ENCODE measurements at regions not wholly inside any gene's neighbourhood (a gene's known extent, or its start where the extent isn't known, plus 50 kb on each side); places are given as distances from the start of the nearest gene placed in this dataset.
A peak's percentile ranks its signal among the peaks of the same experiment; 100 is the strongest.
"Not testable (repeated sequence)": the region's sequence is repeated elsewhere in the genome, so short reads cannot be mapped to it uniquely, and the experiment has no call there.

DNA sequence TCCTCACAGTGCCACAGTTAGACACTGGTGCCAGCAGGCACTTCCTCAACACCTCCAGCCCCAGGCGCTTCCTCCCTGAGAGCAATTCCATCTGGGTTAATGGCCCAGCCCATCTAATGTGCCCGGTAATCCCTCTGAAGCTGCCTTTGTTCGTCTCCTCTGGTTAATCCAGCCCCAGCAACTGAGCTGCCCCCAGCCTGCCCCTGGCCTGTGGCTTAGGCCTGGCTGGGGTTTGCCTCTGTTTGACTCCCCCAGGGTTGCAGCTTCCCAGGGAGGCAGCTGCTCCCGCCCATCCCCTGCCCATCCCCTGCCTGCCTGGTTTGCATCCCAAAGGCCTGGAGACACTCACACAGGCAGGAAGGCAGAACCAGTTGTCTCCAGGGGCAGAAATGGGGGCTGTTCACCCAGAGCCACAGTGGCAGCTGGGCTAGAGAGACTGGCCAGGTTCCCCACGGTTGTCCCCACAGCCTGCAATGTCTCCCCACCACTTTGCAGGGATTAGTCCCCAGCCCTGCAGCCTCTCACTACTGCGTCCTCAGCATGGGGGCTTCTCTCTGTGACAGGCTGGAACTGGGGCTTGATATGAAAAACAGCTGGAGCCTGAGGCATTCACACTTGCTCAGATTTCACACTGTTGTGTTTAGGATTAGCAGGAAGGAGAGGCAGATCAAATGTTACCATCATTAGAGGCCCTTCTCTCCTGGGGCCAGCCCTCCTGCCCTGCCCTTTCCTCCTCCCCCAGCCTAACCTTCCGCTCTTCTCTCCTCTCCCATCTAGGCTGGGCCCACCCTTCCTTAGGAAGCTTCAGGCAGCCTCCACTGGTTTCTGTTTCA lies 120.2 kb downstream of the TLR5 start:
- DNase-seq (ENCODE audit: low spot score): peak; percentile 67

DNA sequence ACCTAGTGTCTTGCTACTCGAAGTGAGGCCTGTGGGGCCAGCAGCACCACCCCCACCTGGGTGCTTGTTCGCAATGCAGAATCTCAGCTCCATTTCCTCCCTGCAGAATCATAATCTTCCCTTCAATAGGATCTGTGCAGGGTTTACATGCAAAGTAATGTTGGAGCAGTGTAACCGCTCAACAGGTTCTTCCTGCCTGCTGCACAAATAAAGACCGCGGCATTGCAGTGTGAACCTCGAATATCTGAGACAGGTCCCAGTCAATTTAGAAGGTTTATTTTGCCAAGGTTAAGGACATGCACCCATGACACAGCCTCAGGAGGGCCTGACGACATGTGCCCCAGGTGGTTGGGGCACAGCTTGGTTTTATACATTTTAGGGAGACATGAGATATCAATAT lies 119.2 kb downstream of the TLR5 start:
- no peak for DNase-seq (ENCODE audit: low spot score)

DNA sequence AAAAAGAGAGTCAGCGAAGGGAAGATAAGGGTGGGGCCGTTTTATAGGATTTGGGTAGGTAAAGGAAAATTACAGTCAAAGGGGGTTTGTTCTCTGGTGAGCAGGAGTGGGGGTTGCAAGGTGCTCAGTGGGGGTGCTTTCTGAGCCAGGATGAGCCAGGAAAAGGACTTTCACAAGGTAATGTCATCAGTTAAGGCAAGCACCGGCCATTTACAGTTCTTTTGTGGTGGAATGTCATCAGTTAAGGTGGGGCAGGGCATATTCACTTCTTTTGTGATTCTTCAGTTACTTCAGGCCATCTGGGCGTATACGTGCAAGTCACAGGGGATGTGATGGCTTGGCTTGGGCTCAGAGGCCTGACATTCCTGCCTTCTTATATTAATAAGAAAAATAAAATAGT lies 118.6 kb downstream of the TLR5 start:
- DNase-seq (ENCODE audit: low spot score): not testable (repeated sequence)

DNA sequence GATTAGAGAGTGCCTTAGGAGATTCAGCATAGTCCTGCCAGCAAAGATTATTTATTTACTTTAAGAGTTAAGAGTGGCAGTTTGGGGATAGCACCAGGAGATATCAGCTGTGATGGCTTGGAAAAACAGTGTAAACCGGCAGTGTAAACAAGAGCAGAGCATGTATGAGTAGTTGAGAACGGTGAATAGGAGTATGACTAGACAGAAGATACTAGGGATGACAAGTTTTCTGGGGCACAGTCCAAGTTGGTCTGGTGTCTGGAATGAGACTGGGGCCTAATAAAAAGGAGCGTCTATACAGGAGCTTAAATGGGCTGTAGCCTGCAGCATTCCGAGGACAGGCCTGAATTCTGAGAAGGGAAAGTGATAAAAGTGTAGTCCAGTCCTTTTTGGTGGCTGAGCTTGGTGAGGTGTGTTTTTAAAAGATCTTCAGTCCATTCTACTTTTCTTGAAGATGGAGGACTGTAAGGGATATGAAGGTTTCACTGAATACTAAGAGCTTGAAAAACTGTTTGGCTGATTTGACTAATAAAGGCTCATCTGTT lies 117.8 kb downstream of the TLR5 start:
- not testable (repeated sequence) for DNase-seq (ENCODE audit: low spot score)

DNA sequence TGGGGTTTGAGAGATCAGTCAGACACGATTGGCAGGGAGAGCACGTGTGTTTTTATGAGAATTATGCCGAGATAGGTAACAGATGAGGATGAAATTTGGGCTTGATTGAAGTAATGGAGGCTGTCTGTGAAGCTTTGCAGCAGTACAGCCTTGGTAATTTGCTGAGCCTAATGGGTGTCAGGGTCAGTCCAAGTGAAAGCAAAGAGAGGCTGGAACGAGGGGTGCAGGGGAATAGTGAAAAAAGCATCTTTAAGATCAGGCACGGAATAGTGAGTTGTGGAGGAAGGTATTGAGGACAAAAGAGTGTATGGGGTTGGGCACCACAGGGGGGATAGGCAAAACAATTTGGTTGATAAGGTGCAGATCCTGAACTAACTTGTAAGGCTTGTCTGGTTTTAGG lies 116.4 kb downstream of the TLR5 start:
- DNase-seq (ENCODE audit: low spot score): not testable (repeated sequence)

DNA sequence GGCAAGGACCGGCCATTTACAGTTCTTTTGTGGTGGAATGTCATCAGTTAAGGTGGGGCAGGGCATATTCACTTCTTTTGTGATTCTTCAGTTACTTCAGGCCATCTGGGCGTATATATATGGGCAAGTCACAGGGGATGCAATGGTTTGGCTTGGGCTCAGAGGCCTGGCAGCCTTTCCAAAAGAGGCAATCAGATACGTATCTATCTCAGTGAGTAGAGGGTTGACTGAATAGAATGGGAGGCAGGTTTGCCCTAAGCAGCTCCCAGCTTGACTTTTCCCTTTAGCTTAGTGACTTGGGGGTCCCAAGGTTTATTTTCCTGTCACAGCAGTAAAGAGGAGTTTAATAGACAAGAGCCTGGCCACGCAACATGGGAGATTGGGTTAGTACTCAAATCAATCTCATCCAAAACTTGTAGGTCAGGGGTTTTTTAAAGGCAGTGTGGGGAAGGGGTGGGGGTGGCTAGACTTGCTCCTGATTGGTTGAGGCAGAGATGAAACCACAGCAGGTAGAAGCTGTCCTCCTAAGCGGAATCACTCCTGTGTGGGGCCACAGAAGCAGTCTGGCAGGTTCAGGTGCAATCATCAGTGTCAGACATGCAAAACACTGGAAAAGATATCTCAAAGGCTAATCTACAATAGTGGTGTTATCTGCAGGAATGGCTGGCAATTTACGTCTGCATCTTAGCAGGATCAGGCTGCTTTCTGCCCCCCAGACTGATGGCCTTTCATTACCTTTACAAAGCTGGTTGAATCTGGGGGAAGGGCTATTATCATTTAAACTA lies 112.9 kb downstream of the TLR5 start:
- DNase-seq (ENCODE audit: low spot score): no peak

DNA sequence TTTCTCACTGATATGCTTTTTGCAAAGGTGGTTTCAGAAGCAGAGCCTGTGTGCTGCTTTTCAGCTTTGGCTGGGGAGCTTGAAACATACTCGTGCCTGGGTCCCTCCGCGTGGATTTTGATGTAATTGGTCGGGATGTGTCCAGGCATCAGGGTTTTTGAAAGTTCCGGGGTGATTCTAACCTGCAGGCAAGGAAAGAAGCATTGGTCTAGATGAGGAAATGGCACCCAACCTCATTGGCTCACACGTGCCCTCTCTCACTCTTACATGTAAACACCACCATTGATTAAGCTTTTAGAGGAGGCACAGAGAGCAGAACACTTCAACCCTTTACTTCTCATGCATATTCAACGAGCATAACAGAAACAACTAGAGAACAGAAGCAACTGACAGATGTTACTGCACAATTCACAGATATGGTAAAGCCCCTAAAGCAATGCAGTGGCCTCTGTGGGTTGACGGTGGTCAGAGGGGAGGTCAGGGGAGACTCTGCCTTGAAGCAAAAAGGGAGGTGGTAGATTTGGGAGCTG lies 112.1 kb downstream of the TLR5 start:
- no peak for DNase-seq (ENCODE audit: low spot score)

DNA sequence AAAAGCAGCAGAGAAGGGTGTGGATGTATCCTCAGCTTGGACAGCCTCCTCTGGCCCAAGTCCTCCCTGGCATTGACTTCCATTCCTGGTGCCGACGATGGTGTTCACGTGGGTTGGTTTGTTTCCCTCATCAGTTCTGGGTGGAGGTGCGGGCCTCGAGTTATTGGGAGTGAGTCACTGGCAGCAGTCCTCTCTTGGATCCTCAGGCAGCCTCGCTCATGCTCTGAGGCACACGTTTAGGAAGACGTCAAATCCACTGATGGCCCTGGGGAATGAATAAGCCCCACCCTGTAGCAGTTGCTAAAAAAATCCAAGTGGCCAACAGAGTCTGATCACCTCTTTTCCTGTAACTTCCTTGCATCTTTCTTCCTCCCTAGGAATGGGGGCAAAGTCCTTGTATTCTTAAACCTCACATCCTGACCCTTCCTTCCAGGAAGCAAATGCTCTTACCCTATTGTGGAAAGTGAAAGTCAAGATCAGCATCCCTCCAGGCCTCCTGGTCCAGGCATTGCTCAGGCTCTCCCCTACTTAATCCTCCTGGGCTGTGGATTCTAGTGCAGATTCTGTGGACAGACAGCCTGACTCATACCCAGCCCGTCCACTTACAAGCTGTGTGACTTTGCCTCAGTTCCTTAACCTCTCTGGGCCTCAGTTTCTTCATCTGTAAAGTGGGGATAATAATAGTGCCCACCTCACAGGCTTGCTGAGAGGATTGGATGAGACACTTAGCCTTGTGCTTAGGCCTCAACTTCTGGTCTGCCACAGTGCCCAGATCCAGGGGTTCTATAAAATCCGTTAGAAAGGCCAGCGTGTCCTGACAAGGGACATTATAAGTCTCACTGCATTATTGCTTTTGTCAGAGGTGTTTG lies 111.1 kb downstream of the TLR5 start:
- no peak for DNase-seq (ENCODE audit: low spot score)

DNA sequence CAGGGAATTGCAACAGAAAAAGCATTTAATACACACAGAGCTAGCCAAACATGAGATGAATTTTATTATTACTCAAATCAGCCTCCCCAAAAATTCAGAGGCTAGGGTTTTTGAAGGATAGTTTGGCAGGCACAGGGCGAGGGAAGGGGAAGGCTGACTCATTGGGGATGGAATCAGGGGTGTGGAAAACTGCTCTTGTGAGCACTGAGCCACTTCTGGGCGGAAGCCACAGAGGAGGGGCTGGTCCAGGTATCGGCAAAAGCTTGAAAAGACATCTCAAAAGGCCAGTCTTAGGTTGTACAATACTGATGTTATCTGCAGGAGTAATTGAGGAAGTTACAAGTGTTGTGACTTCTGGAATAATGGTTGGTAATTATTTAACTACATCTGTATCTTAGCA lies 109.4 kb downstream of the TLR5 start:
- DNase-seq (ENCODE audit: low spot score): no peak

DNA sequence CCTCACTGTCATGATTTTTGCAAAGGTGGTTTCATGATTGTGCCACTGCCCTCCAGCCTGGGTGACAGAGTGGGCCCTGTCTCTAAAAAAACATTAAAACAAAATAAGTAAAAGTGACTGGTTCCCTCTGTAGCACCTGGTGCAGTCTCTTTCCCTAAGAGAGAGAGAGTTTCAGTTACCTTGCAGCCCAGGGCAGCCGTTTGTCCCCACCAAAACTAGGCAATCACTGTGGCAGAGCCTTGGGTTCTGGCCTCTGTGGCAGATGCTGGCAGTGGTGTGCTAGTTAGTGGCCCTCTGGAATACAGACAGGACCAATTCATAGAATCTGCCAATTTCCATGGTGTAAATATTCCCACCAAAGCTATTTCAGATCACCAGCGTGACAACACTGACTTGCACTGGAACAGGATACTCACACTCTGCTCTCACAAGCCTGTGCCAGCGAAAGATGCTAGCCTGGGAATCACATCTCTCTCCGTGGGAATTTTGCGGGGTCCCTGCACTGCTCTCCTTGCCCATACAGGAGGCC lies 108.7 kb downstream of the TLR5 start:
- DNase-seq (ENCODE audit: low spot score): no peak

DNA sequence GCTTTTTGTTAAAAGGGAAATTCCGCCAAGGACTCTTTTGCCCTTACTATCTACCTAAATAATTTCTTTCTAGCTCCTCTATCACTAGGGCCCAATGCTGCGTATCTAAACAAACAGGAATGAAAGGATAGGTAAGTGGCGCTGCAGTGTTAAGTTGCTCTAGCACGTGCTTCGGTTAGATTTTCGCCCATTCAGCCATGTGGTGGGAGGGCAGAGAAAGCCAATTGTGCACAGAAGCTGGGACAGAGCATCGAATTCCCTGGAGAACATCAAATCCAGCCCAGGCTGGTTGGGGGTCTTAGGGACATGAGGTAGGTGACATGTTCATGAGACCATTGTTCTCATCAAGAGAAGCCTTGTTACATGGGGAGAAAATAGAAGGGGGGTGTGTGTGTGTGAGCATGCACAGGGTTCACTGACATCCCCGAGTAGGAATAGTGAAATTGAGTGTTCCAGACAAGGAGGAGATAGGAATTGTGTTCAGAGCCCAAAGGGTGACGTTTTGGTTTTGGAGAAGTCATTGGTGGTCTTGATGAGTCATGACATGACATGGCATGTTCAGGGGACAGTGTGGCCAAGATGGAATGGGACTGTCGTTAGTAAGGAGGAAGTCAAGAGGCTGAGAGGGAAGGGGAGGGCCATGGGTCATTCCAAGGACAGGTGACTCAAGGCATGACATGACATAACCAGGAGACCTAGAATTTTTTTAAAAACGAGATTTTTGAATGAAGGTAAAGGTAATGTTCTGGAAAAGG lies 107.1 kb downstream of the TLR5 start:
- no peak for DNase-seq (ENCODE audit: low spot score)

DNA sequence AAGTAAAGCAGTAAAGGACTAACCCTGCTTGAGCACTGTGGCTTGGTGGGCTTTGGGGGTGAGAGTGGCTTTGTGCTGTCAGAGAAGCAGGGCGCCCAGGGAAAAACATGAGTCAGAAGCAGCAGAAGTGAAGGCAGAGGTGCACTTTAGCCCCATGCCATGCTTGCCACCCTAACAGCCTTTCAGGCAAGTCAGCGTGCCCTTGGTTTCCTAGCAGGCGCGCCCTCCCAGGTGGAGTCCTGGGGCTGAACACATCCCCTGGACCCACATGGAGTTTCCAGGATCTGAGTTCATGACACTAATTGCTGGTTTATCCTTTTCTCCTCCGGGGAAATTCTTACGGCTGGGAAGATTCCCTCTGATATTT lies 106.6 kb downstream of the TLR5 start:
- DNase-seq (ENCODE audit: low spot score): no peak

DNA sequence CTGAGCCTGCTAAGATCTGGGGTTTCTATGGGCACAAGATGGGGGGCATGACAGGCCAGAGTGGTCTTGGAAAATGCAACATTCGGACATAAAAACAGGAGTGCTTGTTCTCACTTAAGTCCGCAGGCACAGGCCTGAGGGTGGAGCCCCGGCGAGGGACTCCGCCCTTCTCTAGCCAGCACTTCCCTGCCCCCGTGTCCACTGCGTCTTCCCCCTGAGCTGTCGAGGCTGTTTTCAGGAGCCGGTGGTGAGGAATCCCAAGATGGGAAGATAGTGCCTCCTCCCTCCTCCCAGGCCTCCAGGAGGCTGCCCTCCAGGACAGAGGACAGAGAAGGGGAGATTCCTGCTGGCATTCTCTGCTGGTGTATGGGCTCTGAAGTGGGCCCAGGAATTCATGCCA lies 105.2 kb downstream of the TLR5 start:
- no peak for DNase-seq (ENCODE audit: low spot score)

DNA sequence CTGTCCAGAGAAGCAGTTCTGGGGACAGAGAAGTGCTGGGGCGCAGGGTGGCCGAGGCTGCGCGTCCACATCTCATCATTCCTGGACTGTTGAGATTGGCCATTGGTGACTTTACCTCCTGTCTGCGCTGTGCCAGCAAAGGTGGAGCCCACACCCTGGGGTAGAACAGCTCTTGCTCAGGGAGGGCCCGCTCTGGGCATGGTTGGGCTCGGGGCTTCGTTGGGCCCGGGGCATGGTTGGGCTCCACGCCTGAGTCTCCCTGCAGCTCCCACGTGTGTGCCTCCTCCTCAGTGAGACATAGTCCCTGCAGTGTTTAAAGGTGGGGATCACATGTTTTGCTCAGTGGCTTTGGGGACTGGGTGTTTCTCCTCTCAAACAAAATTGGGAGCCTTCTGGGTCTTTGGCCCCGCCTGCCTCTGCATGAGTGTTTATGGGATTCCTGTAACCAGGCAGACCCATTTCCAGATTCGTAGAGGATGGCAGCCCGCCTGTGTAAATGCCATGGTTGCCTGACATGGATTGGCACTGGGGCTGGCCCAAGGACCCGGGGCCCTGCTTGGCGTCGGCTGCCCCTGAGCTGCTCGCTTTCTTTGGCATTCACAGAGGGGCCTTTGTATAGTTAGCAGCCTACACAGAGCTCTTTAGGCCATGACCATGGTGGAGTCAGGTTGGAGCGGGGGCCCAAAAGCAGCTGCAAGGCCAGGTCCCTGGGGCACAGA lies 104.6 kb downstream of the TLR5 start:
- DNase-seq (ENCODE audit: low spot score): no peak

DNA sequence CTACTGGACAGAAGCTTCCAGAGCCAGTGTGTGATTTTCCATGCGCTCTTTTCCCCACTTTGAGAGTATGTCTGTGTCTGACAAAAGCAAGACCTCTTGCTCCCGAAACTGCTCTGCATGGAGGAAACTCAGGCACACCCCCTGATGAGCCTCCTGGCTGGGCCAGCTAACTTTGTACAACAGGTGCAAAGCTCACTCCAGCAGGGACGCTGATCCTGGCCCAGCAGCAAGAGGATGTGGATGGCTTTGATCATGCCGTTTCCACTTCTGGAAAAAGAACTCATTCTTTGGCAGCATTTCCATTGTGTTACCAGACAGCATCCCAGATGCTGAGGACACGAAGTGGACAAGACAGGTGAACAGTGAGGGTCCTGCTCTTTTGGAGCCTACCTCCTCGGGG lies 103.1 kb downstream of the TLR5 start:
- no peak for DNase-seq (ENCODE audit: low spot score)

DNA sequence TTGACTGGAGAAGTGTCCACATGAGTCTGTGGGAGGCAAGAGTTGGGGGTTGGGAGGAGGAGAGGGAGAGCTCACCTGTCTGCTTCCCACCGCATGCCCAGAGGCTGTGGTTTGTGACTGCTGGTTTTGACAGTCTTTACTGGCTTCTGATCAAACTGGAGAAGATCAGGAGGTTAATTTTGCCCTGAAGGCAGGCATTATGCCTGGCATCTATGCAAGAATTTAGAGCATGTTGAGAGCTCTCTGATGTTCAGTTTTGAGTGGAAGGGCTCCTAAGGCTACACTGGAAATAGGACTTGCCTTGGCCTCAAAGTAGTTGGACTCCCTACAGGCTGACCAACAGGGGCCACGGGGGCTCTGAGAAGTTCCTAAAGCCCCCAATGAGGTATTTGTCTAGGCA lies 101.6 kb downstream of the TLR5 start:
- no peak for DNase-seq (ENCODE audit: low spot score)

DNA sequence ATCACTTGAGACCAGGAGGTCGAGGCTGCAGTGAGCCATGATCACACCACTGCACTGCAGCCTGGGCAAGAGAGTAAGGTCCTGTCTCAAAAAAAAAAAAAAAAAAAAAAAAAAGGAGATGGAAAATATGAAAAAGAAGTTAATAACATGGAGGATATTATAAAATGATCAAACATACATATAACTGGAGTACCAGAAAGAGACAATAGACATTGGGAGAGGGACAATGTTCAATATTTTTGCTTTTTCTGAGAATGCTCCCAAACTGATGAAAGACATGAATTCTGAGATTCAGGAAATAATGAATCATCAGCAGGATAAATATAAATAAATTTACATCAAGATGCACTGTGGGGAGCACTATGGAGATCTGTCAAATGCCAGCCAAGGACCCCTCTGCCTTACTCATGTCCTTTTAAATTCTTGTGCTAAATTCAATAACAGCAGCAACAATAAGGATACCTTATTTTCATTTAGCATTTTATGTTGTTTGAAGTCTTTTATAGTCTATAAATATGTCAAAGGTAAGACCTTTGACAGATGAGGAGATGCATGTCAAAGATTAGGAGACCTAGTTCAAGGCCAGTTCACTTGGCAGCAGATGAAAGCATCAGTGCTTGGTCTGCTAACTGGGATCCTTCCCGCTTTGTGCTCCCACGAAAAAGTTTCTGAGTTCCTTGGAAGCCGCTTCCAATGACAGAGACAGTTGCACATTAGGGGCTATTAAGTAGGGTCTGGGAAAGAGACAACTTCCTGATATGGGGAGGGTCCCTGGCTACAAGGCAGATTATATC lies 97.7 kb downstream of the TLR5 start:
- no peak for DNase-seq (ENCODE audit: low spot score)

DNA sequence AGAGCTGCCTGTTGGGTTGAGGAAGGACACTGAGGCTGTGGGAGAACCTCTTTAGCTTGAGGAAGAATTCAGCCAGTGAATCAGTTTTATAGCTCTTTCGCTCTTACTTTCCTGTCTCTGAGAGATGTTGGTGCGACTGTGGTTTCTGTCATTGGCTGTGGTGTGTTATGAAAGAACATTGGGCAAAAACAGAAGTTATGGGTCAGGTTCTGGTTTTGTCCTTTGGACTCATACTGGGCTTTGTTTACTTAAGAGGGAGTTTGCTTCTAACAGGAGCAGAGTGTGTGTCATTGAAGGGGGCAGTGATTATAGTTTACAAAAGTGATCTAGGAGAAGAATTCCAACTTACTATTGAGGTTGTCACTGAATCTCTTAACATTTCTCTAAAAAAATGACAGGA lies 97.0 kb downstream of the TLR5 start:
- no peak for DNase-seq (ENCODE audit: low spot score)

DNA sequence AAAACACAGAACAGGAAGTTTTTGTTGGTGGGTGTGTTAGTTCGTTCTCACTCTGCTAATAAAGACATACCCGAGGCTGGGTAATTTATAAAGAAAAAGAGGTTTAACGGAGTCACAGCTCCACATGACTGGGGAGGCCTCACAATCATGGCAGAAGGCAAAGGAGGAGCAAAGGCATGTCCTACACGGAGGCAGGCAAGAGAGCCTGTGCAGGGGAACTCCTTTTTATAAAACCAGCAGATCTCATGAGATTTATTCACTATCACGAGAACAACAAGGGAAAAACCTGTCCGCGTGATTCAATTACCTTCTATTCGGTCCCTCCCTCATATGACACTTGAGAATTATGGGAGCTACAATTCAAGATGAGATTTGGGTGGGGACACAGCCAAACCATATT lies 96.6 kb downstream of the TLR5 start:
- DNase-seq (ENCODE audit: low spot score): not testable (repeated sequence)
